IMR-90 (cell line): ENCODE measurements at regions not wholly inside any gene's neighbourhood (a gene's known extent, or its start where the extent isn't known, plus 50 kb on each side); places are given as distances from the start of the nearest gene placed in this dataset.

Experiments
- ATAC-seq: fragments of 200-7000 bp; cut with Tn5 transposase; 2 replicates; pipeline ENCODE4 v1.9.1; 2020; ENCODE audit warnings: low read depth, mild to moderate bottlenecking, moderate library complexity
- BruUV-seq: library from RNA; stranded (reverse); fragments of 400-500 nt; replicated peaks from 2 replicates; lab custom pipeline; 2021; lab: Mats Ljungman, UMichigan
- CTCF ChIA-PET: fragments of 300-600 bp; formaldehyde crosslinking; extraction: SDS; loops from one replicate; lab custom pipeline; 2021; ENCODE audit warnings: antibody characterized with exemption; lab: Yijun Ruan, JAX
- POLR2A ChIA-PET: fragments of 300-600 bp; sonication (Branson Sonifier 250); formaldehyde crosslinking; loops from one replicate; lab custom pipeline; 2022; ENCODE audit warnings: antibody characterized with exemption; ENCODE audit not compliant: unreplicated experiment; lab: Charles Lee
- DNase-seq: peaks from one replicate; pipeline ENCODE4 v3.0.0; 2013
- H2AFZ ChIP-seq: replicated peaks from 2 replicates; pipeline ENCODE3; 2013; ENCODE audit warnings: low read length, mild to moderate bottlenecking; ENCODE audit not compliant: poor library complexity
- H2AK5ac ChIP-seq: 2 replicates; pipeline ENCODE4 v1.6.1; 2013; ENCODE audit warnings: low read depth, low read length, inconsistent platforms
- H2AK9ac ChIP-seq: replicated peaks from 2 replicates; pipeline ENCODE3; 2013; ENCODE audit warnings: mild to moderate bottlenecking, low read depth, low read length, moderate library complexity; ENCODE audit not compliant: poor library complexity
- H2BK120ac ChIP-seq: 2 replicates; pipeline ENCODE4 v1.6.1; 2013; ENCODE audit warnings: low read depth, low read length, inconsistent platforms
- H2BK15ac ChIP-seq: 3 replicates; pipeline ENCODE4 v1.6.1; 2013; ENCODE audit warnings: low read depth, low read length, inconsistent platforms
- H2BK20ac ChIP-seq: 2 replicates; pipeline ENCODE4 v1.6.1; 2013; ENCODE audit warnings: low read depth, mild to moderate bottlenecking, inconsistent platforms, low read length, moderate library complexity
- H2BK5ac ChIP-seq: 2 replicates; pipeline ENCODE4 v1.6.1; 2013; ENCODE audit warnings: mild to moderate bottlenecking, low read depth, low read length, inconsistent platforms; ENCODE audit not compliant: poor library complexity, severe bottlenecking
- H3K14ac ChIP-seq: replicated peaks from 2 replicates; pipeline ENCODE4 v1.6.1; 2013; ENCODE audit warnings: low read depth, low read length, inconsistent platforms
- H3K18ac ChIP-seq: 2 replicates; pipeline ENCODE4 v1.6.1; 2013; ENCODE audit warnings: low read depth, low read length, control low read depth
- H3K23ac ChIP-seq: 2 replicates; pipeline ENCODE4 v1.6.1; 2013; ENCODE audit warnings: low read depth, low read length, inconsistent platforms
- H3K27ac ChIP-seq: 2 replicates; pipeline ENCODE4 v1.5.1; 2013; ENCODE audit warnings: mild to moderate bottlenecking, control low read depth, low read length; ENCODE audit not compliant: insufficient read depth
- H3K27me3 ChIP-seq: 2 replicates; pipeline ENCODE4 v1.6.1; 2013; ENCODE audit warnings: low read length; ENCODE audit not compliant: control insufficient read depth, insufficient read depth
- H3K36me3 ChIP-seq: 2 replicates; pipeline ENCODE4 v1.6.1; 2013; ENCODE audit warnings: low read length, mixed read lengths; ENCODE audit not compliant: control insufficient read depth, insufficient read depth
- H3K4ac ChIP-seq: 2 replicates; pipeline ENCODE4 v1.6.1; 2013; ENCODE audit warnings: low read depth, low read length, inconsistent platforms
- H3K4me1 ChIP-seq: 2 replicates; pipeline ENCODE4 v1.6.1; 2013; ENCODE audit warnings: low read length, mixed read lengths; ENCODE audit not compliant: control insufficient read depth, insufficient read depth
- H3K4me2 ChIP-seq: 2 replicates; pipeline ENCODE4 v1.6.1; 2013; ENCODE audit warnings: low read depth, mild to moderate bottlenecking, control low read depth, low read length, moderate library complexity
- H3K4me3 ChIP-seq: 2 replicates; pipeline ENCODE4 v1.5.1; 2013; ENCODE audit warnings: low read depth, mild to moderate bottlenecking, control low read depth, low read length, moderate library complexity; ENCODE audit not compliant: insufficient read depth
- H3K56ac ChIP-seq: 2 replicates; pipeline ENCODE4 v1.6.1; 2013; ENCODE audit warnings: low read length, inconsistent platforms; ENCODE audit not compliant: insufficient read depth; ENCODE audit errors: extremely low read depth
- H3K79me1 ChIP-seq, 2 experiments: 2 replicates each; pipeline ENCODE4 v1.6.1; 2013; ENCODE audit warnings: low read length in 2 of 2, inconsistent platforms in 1 of 2, low read depth in 1 of 2
- H3K9ac ChIP-seq: 2 replicates; pipeline ENCODE4 v1.6.1; 2013; ENCODE audit warnings: low read depth, low read length, control low read depth
- H3K9me1 ChIP-seq: 2 replicates; pipeline ENCODE4 v1.6.1; 2013; ENCODE audit warnings: low read length, inconsistent platforms; ENCODE audit not compliant: insufficient read depth
- H3K9me3 ChIP-seq: 2 replicates; pipeline ENCODE4 v1.6.1; 2013; ENCODE audit warnings: low read length; ENCODE audit not compliant: control insufficient read depth, insufficient read depth
- H4K20me1 ChIP-seq: 2 replicates; pipeline ENCODE4 v1.6.1; 2013; ENCODE audit warnings: low read length, inconsistent platforms; ENCODE audit not compliant: insufficient read depth
- H4K5ac ChIP-seq: 2 replicates; pipeline ENCODE4 v1.6.1; 2013; ENCODE audit warnings: mild to moderate bottlenecking, low read depth, low read length, control low read depth
- H4K8ac ChIP-seq, 2 experiments: 2 replicates each; pipeline ENCODE4 v1.6.1; 2013; ENCODE audit warnings: low read depth in 2 of 2, low read length in 2 of 2, control low read depth in 1 of 2, inconsistent platforms in 1 of 2
- H4K91ac ChIP-seq: 2 replicates; pipeline ENCODE4 v1.6.1; 2013; ENCODE audit warnings: low read depth, low read length, inconsistent platforms; ENCODE audit not compliant: insufficient read depth
- BHLHE40 ChIP-seq: fragments of 150-350 bp; IDR thresholded peaks from 2 replicates; pipeline ENCODE4 v1.6.1; 2016; ENCODE audit warnings: mild to moderate bottlenecking, low read depth, low read length
- CEBPB ChIP-seq: IDR thresholded peaks from 2 replicates; pipeline ENCODE4 v1.6.1; 2012; ENCODE audit warnings: low read depth, low read length, improper control_type of control experiment
- CHD1 ChIP-seq: IDR thresholded peaks from 2 replicates; pipeline ENCODE4 v1.6.1; 2012; ENCODE audit warnings: low read depth, low read length, improper control_type of control experiment
- FOS ChIP-seq: fragments of 150-350 bp; IDR thresholded peaks from 2 replicates; pipeline ENCODE4 v1.6.1; 2016; ENCODE audit warnings: low read depth, low read length
- MAFK ChIP-seq: IDR thresholded peaks from 2 replicates; pipeline ENCODE4 v1.6.1; 2012; ENCODE audit warnings: low read depth, low read length, improper control_type of control experiment
- MAZ ChIP-seq: IDR thresholded peaks from 2 replicates; pipeline ENCODE4 v1.6.1; 2012; ENCODE audit warnings: low read depth, mild to moderate bottlenecking, low read length, improper control_type of control experiment, moderate library complexity, borderline replicate concordance
- MXI1 ChIP-seq: IDR thresholded peaks from 2 replicates; pipeline ENCODE4 v1.6.1; 2012; ENCODE audit warnings: low read depth, mild to moderate bottlenecking, low read length, moderate library complexity, borderline replicate concordance
- NFE2L2 ChIP-seq: fragments of 150-350 bp; IDR thresholded peaks from 2 replicates; pipeline ENCODE4 v1.6.1; 2016; ENCODE audit warnings: low read depth, mild to moderate bottlenecking, low read length
- POLR2A ChIP-seq: IDR thresholded peaks from 2 replicates; pipeline ENCODE4 v1.6.1; 2012; ENCODE audit warnings: mild to moderate bottlenecking, low read depth, low read length
- RAD21 ChIP-seq: IDR thresholded peaks from 2 replicates; pipeline ENCODE4 v1.6.1; 2012; ENCODE audit warnings: low read length, improper control_type of control experiment
- RCOR1 ChIP-seq: IDR thresholded peaks from 2 replicates; pipeline ENCODE4 v1.6.1; 2012; ENCODE audit warnings: mild to moderate bottlenecking, low read length, improper control_type of control experiment; ENCODE audit not compliant: insufficient replicate concordance
- RFX5 ChIP-seq: IDR thresholded peaks from 2 replicates; pipeline ENCODE4 v1.8.0; 2012; ENCODE audit warnings: low read depth, mild to moderate bottlenecking, low read length, moderate library complexity
- SMC3 ChIP-seq: fragments of 150-350 bp; IDR thresholded peaks from 2 replicates; pipeline ENCODE4 v1.6.1; 2016; ENCODE audit warnings: low read depth, mild to moderate bottlenecking, antibody characterized with exemption, low read length, moderate library complexity
- dilution Hi-C: fragments of 300-500 bp; cut with HindIII; formaldehyde crosslinking; loops from one replicate; pipeline ENCODE4 v1.14.3; 2018; ENCODE audit warnings: low sequenced_read_pairs; ENCODE audit not compliant: unreplicated experiment
- in situ Hi-C: fragments of 300-500 bp; cut with MboI; formaldehyde crosslinking; loops from 3 replicates; pipeline ENCODE4 v1.14.3; 2019; ENCODE audit warnings: low sequenced_read_pairs, inconsistent platforms, mixed read lengths
- intact Hi-C: fragments of 100-400 bp; cut with micrococcal nuclease; formaldehyde crosslinking; loops from 2 replicates; pipeline ENCODE4 v1.10.0; 2022
- TF ChIP-seq, protein P1 (sequence below): fragments of 150-350 bp; IDR thresholded peaks from 2 replicates; pipeline ENCODE4 v1.6.1; 2017; ENCODE audit warnings: mild to moderate bottlenecking, antibody characterized with exemption, low read length, low read depth
- TF ChIP-seq, protein P2 (sequence below): conservative IDR thresholded peaks from 2 replicates; pipeline ENCODE4 v1.5.1; 2012; ENCODE audit warnings: mild to moderate bottlenecking, low read depth, low read length, improper control_type of control experiment
- TF ChIP-seq, protein P3 (sequence below): fragments of 150-350 bp; IDR thresholded peaks from 2 replicates; pipeline ENCODE4 v1.6.1; 2016; ENCODE audit warnings: low read depth, mild to moderate bottlenecking, low read length, moderate library complexity, borderline replicate concordance

DNA sequence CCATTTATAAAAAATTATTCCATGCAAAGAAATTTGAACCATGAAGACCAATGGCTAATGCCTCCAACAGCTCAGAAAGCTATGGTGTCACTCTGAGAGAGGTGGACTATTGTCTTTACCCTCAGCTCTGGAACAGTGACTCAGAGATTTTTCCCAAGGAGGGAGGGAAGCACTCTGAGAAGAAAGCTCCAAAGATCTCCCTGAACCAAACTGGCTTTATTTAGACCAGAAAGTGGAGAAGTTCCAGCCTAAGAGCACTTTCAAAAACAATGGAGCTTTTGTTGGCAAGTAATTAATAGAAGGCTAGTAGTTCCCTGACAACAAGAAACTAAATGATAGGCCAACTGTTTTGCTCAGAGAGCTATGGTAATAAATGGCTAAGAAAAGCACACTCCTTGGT is 599.9 kb upstream of the MDGA2 start:
- no peaks in the 10 kb centered on the region for H3K36me3 ChIP-seq
- H2AK9ac ChIP-seq, result no peak overlapping the region
- H4K5ac ChIP-seq, result no peak overlapping the region
- intact Hi-C loops, result no loop called here
- no peak overlapping the region for H2BK5ac ChIP-seq
- H4K91ac ChIP-seq, result no peak overlapping the region
- in situ Hi-C loops, result no loop called here
- no peak overlapping the region for H3K9ac ChIP-seq
- H2BK15ac ChIP-seq, result no peak overlapping the region
- H3K9me3 ChIP-seq, result no peaks in the 10 kb centered on the region
- no TSS peak for BruUV-seq
- H3K9me1 ChIP-seq, result no peaks in the 10 kb centered on the region
- H2BK20ac ChIP-seq, result no peak overlapping the region
- no peaks in the 10 kb centered on the region for H4K20me1 ChIP-seq
- POLR2A ChIA-PET, result no interaction called here
- no peak overlapping the region for H3K56ac ChIP-seq
- no peak overlapping the region for H2AFZ ChIP-seq
- no peaks in the 10 kb centered on the region for H3K27me3 ChIP-seq
- H2BK120ac ChIP-seq, result no peak overlapping the region
- H3K14ac ChIP-seq, result no peak overlapping the region
- dilution Hi-C loops, result no loop called here
- no peak overlapping the region for H4K8ac ChIP-seq
- H3K4me3 ChIP-seq, result no peak overlapping the region
- H3K4me2 ChIP-seq, result no peak overlapping the region
- no peaks in the 10 kb centered on the region for H3K79me1 ChIP-seq
- DNase-seq (no peak), ATAC-seq (no peak)
- H2AK5ac ChIP-seq, result no peak overlapping the region
- H3K18ac ChIP-seq, result no peak overlapping the region
- no peak overlapping the region for H3K27ac ChIP-seq
- H3K4ac ChIP-seq, result no peak overlapping the region
- CTCF ChIA-PET, result no interaction called here
- H3K4me1 ChIP-seq, result no peaks in the 10 kb centered on the region
- H3K23ac ChIP-seq, result no peak overlapping the region
- TF ChIP-seq POLR2A (no peak), FOS (no peak), RAD21 (no peak), CEBPB (no peak), MXI1 (no peak), SMC3 (no peak), CHD1 (no peak), MAFK (no peak), MAZ (no peak), RFX5 (no peak), RCOR1 (no peak), NFE2L2 (no peak), BHLHE40 (no peak)
- TF ChIP-seq, protein P1, sequence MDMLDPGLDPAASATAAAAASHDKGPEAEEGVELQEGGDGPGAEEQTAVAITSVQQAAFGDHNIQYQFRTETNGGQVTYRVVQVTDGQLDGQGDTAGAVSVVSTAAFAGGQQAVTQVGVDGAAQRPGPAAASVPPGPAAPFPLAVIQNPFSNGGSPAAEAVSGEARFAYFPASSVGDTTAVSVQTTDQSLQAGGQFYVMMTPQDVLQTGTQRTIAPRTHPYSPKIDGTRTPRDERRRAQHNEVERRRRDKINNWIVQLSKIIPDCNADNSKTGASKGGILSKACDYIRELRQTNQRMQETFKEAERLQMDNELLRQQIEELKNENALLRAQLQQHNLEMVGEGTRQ, result no peak
- TF ChIP-seq, protein P2, sequence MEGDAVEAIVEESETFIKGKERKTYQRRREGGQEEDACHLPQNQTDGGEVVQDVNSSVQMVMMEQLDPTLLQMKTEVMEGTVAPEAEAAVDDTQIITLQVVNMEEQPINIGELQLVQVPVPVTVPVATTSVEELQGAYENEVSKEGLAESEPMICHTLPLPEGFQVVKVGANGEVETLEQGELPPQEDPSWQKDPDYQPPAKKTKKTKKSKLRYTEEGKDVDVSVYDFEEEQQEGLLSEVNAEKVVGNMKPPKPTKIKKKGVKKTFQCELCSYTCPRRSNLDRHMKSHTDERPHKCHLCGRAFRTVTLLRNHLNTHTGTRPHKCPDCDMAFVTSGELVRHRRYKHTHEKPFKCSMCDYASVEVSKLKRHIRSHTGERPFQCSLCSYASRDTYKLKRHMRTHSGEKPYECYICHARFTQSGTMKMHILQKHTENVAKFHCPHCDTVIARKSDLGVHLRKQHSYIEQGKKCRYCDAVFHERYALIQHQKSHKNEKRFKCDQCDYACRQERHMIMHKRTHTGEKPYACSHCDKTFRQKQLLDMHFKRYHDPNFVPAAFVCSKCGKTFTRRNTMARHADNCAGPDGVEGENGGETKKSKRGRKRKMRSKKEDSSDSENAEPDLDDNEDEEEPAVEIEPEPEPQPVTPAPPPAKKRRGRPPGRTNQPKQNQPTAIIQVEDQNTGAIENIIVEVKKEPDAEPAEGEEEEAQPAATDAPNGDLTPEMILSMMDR, result no peak
- TF ChIP-seq, protein P3, sequence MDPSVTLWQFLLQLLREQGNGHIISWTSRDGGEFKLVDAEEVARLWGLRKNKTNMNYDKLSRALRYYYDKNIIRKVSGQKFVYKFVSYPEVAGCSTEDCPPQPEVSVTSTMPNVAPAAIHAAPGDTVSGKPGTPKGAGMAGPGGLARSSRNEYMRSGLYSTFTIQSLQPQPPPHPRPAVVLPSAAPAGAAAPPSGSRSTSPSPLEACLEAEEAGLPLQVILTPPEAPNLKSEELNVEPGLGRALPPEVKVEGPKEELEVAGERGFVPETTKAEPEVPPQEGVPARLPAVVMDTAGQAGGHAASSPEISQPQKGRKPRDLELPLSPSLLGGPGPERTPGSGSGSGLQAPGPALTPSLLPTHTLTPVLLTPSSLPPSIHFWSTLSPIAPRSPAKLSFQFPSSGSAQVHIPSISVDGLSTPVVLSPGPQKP, result no peak
